D721Med (cell line): ENCODE measurements at regions not wholly inside any gene's neighbourhood (a gene's known extent, or its start where the extent isn't known, plus 50 kb on each side); places are given as distances from the start of the nearest gene placed in this dataset.

Source experiments
- DNase-seq: peaks from one replicate; pipeline ENCODE4 v3.0.0; 2011; ENCODE audit warnings: low spot score; ENCODE audit not compliant: insufficient read length
- FAIRE-seq: peaks from 2 replicates; lab custom pipeline; 2011; peaks lifted over from hg19 to GRCh38; lab: Jason Lieb, UNC
- TF ChIP-seq, protein P1 (sequence below): IDR thresholded peaks from 2 replicates; pipeline ENCODE4 v1.5.1; 2012; ENCODE audit warnings: mild to moderate bottlenecking, control low read depth; ENCODE audit not compliant: insufficient read depth; ENCODE audit errors: missing control alignments

DNA sequence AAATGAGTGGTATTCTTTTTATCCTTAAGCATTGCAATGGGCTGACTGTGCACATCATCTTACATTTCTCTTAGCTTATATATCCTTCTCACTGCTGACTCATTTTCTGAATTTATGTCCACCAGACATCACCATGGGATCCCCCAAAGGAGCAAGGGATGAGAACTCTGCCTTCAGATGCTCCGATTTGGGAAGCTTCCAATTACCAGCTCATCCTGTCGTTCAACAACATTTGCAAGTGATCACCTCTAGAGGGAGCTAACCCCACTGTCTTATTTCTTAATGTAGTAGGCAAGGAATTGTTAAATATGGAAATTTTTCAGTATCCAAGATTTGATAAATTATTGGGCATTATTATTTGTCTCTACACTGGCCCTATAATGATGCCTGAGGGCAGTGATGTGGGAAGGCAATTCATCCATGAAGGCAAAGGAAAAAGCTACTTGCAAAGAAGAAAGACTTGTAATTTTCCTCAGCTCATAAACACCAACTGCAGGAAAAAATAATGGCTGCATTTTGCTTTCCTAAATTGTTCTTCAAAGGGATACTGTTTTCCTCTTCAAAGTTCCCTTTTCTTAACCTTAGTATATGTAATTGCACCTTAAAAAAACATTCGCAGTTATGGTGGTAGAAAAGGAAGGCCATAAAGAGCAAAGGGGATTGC lies 102.4 kb upstream of the FSHB start:
- peak; percentile 63 for FAIRE-seq
- DNase-seq, result no peak
- TF ChIP-seq, protein P1, sequence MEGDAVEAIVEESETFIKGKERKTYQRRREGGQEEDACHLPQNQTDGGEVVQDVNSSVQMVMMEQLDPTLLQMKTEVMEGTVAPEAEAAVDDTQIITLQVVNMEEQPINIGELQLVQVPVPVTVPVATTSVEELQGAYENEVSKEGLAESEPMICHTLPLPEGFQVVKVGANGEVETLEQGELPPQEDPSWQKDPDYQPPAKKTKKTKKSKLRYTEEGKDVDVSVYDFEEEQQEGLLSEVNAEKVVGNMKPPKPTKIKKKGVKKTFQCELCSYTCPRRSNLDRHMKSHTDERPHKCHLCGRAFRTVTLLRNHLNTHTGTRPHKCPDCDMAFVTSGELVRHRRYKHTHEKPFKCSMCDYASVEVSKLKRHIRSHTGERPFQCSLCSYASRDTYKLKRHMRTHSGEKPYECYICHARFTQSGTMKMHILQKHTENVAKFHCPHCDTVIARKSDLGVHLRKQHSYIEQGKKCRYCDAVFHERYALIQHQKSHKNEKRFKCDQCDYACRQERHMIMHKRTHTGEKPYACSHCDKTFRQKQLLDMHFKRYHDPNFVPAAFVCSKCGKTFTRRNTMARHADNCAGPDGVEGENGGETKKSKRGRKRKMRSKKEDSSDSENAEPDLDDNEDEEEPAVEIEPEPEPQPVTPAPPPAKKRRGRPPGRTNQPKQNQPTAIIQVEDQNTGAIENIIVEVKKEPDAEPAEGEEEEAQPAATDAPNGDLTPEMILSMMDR, result peak; percentile 74

DNA sequence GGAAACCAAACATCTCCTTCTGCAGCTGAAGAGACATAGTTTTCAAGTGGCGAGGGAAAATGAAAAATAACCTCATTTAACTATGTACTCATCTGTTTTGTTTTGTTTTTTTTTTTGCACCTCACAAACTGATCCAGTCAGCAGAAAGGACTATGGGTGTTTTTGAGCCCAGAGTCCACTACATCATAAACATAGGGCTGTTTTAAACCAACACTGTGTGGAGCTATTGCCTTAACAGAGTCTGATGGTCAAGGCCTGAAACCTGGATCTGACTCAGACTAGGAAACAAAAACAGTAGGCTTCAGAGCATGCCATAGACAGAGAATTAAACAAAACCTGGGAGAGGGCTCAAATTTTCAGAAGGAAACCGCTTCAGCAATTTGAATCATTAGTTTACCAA lies 99.3 kb upstream of the FSHB start:
- FAIRE-seq (no peak), DNase-seq (no peak)
- TF ChIP-seq, protein P1, result peak; percentile 29

DNA sequence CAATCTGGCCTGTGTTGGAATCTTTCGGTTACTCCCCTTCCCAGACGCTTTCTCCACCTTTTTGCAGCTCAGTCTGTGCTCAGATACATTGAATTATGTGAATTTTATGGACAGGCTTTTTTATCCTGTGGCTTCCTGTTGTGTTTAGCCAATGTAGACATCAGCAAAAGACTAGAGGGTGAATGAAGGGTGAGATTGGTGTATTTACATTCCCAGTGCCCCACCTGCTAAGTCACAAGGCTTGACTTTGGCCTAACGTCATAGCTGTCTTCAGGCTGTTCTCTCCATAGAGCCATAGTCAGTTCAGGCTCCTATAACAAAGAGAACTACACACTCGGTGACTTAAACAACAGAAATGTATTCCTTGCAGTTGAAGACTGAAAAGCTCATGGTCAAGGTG lies 97.5 kb upstream of the FSHB start:
- TF ChIP-seq, protein P1, result no peak
- no peak for FAIRE-seq

DNA sequence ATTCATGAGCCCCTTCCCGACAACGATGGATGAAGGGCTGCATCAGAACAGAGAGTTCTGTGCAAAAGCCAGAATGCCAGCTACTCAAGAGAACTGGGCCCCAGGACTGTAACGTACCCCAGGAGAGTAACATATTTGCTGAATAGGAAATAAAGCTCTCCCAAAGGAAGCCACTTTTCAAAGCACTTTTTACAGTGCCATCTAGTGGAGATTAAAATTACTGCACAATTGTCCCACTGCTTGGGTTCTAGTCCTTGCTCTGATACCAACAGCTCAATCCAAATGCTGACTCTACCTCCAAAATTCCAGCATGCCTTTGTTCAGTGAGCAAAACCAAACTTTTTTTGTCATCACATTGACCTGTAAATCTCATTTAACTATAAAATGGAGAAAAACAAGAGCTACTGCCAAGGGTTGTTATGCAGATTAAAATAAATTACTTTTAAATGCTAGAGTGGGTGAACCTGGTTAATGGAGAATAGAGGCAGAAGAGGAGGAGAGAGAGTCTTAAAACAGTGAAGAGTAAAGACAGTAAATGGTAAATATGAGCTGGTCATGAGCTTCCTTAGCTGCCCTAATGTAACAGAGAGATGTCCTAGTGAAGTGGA lies 87.6 kb upstream of the FSHB start:
- FAIRE-seq (no peak), DNase-seq (no peak)
- TF ChIP-seq, protein P1, result peak; percentile 57

More for the DNA sequence above, 97.5 kb upstream of the FSHB start:
- DNase-seq, result no peak

DNA sequence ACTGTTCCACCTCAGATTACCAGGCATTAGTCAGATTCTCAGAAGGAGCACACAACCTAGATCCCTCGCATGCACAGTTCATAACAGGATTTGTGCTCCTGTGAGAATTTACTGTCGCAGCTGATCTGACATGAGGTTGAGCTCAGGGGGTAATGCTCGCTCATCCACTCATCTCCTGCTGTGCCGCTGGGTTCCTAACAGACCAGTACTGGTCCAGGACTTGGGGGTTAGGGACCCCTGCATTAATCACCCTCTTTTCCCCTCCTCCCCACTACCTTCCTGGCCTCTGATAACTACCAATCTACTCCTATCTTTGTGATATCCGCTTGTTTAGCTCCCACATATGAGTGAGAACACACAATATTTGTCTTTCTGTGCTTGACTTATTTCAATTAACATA lies 83.5 kb upstream of the FSHB start:
- TF ChIP-seq, protein P1, result no peak
- DNase-seq (no peak), FAIRE-seq (no peak)

DNA sequence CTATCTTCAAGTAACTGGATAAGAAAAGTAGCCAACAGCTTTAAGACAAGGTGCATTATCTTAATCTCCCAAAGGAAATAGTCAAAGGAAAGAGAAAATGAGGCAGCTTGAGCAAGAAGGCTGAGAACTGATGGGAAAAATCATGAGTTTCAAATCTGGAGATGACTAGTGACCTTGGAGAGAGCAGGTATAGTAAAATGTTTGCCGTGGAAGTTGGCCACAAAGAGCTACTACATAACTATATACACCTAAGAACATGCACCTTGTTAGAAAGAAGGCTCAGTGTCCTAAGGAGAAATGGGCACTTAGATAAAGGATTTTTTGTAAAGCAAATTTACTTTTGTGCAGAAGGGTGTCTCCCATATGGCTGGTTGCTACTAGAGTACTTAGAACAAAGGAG lies 80.8 kb upstream of the FSHB start:
- TF ChIP-seq, protein P1, result no peak
- FAIRE-seq, result no peak
- no peak for DNase-seq

DNA sequence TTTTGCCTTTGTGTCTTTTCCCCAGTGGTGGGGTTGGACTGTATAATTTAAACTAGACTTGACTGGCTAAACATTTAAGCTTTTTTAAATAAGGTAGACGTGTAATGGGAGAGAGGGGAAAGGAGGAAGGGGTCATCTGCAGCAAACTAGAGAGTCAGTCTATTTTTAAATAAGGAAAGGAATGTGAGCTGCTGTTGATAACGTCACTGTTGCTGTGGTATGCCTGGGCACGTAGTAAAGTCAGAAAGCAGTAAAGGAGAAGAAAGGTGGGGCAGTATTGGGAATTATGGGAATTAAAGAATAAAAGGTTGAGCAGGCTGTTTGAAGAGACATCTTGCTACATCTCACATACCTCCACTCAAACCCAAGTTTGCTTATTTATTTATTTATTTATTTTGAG lies 80.4 kb upstream of the FSHB start:
- DNase-seq, result no peak
- TF ChIP-seq, protein P1, result no peak
- no peak for FAIRE-seq
